Aorta (tissue), 5 donors: ENCODE measurements at regions not wholly inside any gene's neighbourhood (a gene's known extent, or its start where the extent isn't known, plus 50 kb on each side); places are given as distances from the start of the nearest gene placed in this dataset.

Experiments used
- ATAC-seq: fragments of 200-7000 bp; cut with Tn5 transposase; one replicate; pipeline ENCODE4 v1.9.1; 2022; ENCODE audit warnings: moderate library complexity; ENCODE audit not compliant: low FRiP score
- DNase-seq, 2 donors: peaks; one replicate each; pipeline ENCODE4 v3.0.0-alpha.2; 2020
- H3K27ac ChIP-seq, 2 donors: one replicate each; pipeline ENCODE4 v1.5.1; 2013; ENCODE audit warnings: low read length in 2 of 2, mild to moderate bottlenecking in 2 of 2, moderate library complexity in 2 of 2, control low read depth in 1 of 2, inconsistent platforms in 1 of 2, low read depth in 1 of 2
- H3K27me3 ChIP-seq, 2 donors: one replicate each; pipeline ENCODE4 v1.6.1; 2013; ENCODE audit warnings: control low read depth in 1 of 2, low read length in 1 of 2, mild to moderate bottlenecking in 1 of 2, moderate library complexity in 1 of 2; ENCODE audit not compliant: insufficient read depth in 2 of 2, control insufficient read depth in 1 of 2
- H3K36me3 ChIP-seq, 2 donors: one replicate each; pipeline ENCODE4 v1.6.1; 2013; ENCODE audit warnings: control low read depth in 1 of 2, low read length in 1 of 2, mild to moderate bottlenecking in 1 of 2; ENCODE audit not compliant: insufficient read depth in 2 of 2, control insufficient read depth in 1 of 2
- H3K4me1 ChIP-seq, 2 donors: one replicate each; pipeline ENCODE4 v1.6.1; 2013; ENCODE audit warnings: low read length in 2 of 2, control low read depth in 1 of 2, mild to moderate bottlenecking in 1 of 2, moderate library complexity in 1 of 2; ENCODE audit not compliant: insufficient read depth in 2 of 2, control insufficient read depth in 1 of 2
- H3K4me3 ChIP-seq, 2 donors: one replicate each; pipeline ENCODE4 v1.5.1; 2013; ENCODE audit warnings: low read length in 2 of 2, control low read depth in 1 of 2, mild to moderate bottlenecking in 1 of 2
- H3K9me3 ChIP-seq: one replicate; pipeline ENCODE4 v1.6.1; 2013; ENCODE audit warnings: mild to moderate bottlenecking, low read length; ENCODE audit not compliant: control insufficient read depth
- WGBS, 2 donors: extraction: QIAGEN DNeasy Blood & Tissue Kit; methylation state at CpG; one replicate each; pipeline ENCODE4 v1.1.7; 2013; 5-methylcytosine and 5-hydroxymethylcytosine counted together
- intact Hi-C, 2 donors: fragments of 100-400 bp; cut with DNase I; formaldehyde crosslinking; loops; one replicate each; pipeline versions ENCODE4 v1.14.2 to v1.15.0; 2022
- donor health status: healthy with polysubstance abuse.
- donor health status: Bipolar disorder and iron deficiency.
- donor health status: DM: no; HTN: no; CAD: no.
- donor health status: DM: no; HTN: no; CAD: no.
- donor health status: DM: yes; HTN: yes; CAD: no.

GRCh38 chr22:27259433-27259832, 542.1 kb downstream of the MN1 start:
- Histone ChIP-seq H3K27me3 (no peaks in the 10 kb centered on the region), H3K4me3 (no peak overlapping the region), H3K9me3 (peaks cover 4% of the 10 kb centered on the region), H3K4me1 (no peaks in the 10 kb centered on the region), H3K27ac (no peak overlapping the region), H3K36me3 (no peaks in the 10 kb centered on the region)
- ATAC-seq (no peak), DNase-seq (no peak)
- intact Hi-C loops = no loop called here
- 89 to 91% methylated on average over 8 of the region's 8 CpGs for WGBS, 2 donors

GRCh38 chr22:27260087-27260698, 541.4 kb downstream of the MN1 start:
- ATAC-seq (no peak), DNase-seq (no peak)
- no peak overlapping the region for H3K27ac ChIP-seq
- H3K27me3 ChIP-seq = no peaks in the 10 kb centered on the region
- no peaks in the 10 kb centered on the region for H3K36me3 ChIP-seq
- intact Hi-C loops = no loop called here
- no peak overlapping the region for H3K4me3 ChIP-seq
- H3K4me1 ChIP-seq = no peaks in the 10 kb centered on the region
- WGBS, 2 donors = 73 to 81% methylated on average over 6 of the region's 6 CpGs
- peaks cover 4% of the 10 kb centered on the region for H3K9me3 ChIP-seq

GRCh38 chr22:27262361-27262760, 539.2 kb downstream of the MN1 start:
- DNase-seq (no peak), ATAC-seq (no peak)
- Histone ChIP-seq H3K36me3 (no peaks in the 10 kb centered on the region), H3K4me1 (no peaks in the 10 kb centered on the region), H3K9me3 (no peaks in the 10 kb centered on the region), H3K4me3 (no peak overlapping the region), H3K27me3 (no peaks in the 10 kb centered on the region), H3K27ac (no peak overlapping the region)
- intact Hi-C loops = no loop called here
- 70 to 75% methylated on average over 10 of the region's 10 CpGs for WGBS, 2 donors

GRCh38 chr22:27264184-27264583, 537.4 kb downstream of the MN1 start:
- no peaks in the 10 kb centered on the region for H3K9me3 ChIP-seq
- H3K4me1 ChIP-seq = no peaks in the 10 kb centered on the region
- no peak for DNase-seq
- no peak overlapping the region for H3K4me3 ChIP-seq
- H3K36me3 ChIP-seq = no peaks in the 10 kb centered on the region
- no peak overlapping the region for H3K27ac ChIP-seq
- intact Hi-C loops = no loop called here
- no peak for ATAC-seq
- 81 to 85% methylated on average over 6 of the region's 6 CpGs for WGBS, 2 donors
- no peaks in the 10 kb centered on the region for H3K27me3 ChIP-seq

GRCh38 chr22:27267145-27267544, 534.4 kb downstream of the MN1 start:
- H3K27ac ChIP-seq = no peak overlapping the region
- no peaks in the 10 kb centered on the region for H3K9me3 ChIP-seq
- DNase-seq (no peak), ATAC-seq (no peak)
- 90 to 92% methylated on average over 7 of the region's 7 CpGs for WGBS, 2 donors
- intact Hi-C loops = no loop called here
- H3K36me3 ChIP-seq = no peaks in the 10 kb centered on the region
- H3K27me3 ChIP-seq = no peaks in the 10 kb centered on the region
- no peaks in the 10 kb centered on the region for H3K4me1 ChIP-seq
- no peak overlapping the region for H3K4me3 ChIP-seq

GRCh38 chr22:27269751-27270543, 531.6 kb downstream of the MN1 start:
- DNase-seq = no peak
- Histone ChIP-seq H3K27me3 (no peaks in the 10 kb centered on the region), H3K27ac (no peak overlapping the region), H3K36me3 (no peaks in the 10 kb centered on the region), H3K4me1 (no peaks in the 10 kb centered on the region), H3K4me3 (no peak overlapping the region), H3K9me3 (no peaks in the 10 kb centered on the region)
- intact Hi-C loops = no loop called here
- 79 to 85% methylated on average over 5 of the region's 5 CpGs for WGBS, 2 donors
- no peak for ATAC-seq

GRCh38 chr22:27270818-27271510, 530.6 kb downstream of the MN1 start:
- H3K4me1 ChIP-seq = no peaks in the 10 kb centered on the region
- H3K36me3 ChIP-seq = no peaks in the 10 kb centered on the region
- DNase-seq = no peak
- WGBS, 2 donors = 26 to 27% methylated on average over 18 of the region's 18 CpGs
- H3K27me3 ChIP-seq = no peaks in the 10 kb centered on the region
- no peak overlapping the region for H3K4me3 ChIP-seq
- intact Hi-C loops = no loop called here
- no peaks in the 10 kb centered on the region for H3K9me3 ChIP-seq
- no peak for ATAC-seq
- H3K27ac ChIP-seq = no peak overlapping the region

GRCh38 chr22:27273436-27273835, 528.1 kb downstream of the MN1 start:
- no peaks in the 10 kb centered on the region for H3K36me3 ChIP-seq
- H3K9me3 ChIP-seq = no peaks in the 10 kb centered on the region
- no peak for ATAC-seq
- no peaks in the 10 kb centered on the region for H3K4me1 ChIP-seq
- no peak overlapping the region for H3K27ac ChIP-seq
- H3K4me3 ChIP-seq = no peak overlapping the region
- DNase-seq = no peak
- 68 to 76% methylated on average over 8 of the region's 8 CpGs for WGBS, 2 donors
- no peaks in the 10 kb centered on the region for H3K27me3 ChIP-seq
- intact Hi-C loops = no loop called here

GRCh38 chr22:27273853-27274252, 527.7 kb downstream of the MN1 start:
- ATAC-seq (no peak), DNase-seq (no peak)
- Histone ChIP-seq H3K4me1 (no peaks in the 10 kb centered on the region), H3K27ac (no peak overlapping the region), H3K9me3 (no peaks in the 10 kb centered on the region), H3K4me3 (no peak overlapping the region), H3K27me3 (no peaks in the 10 kb centered on the region), H3K36me3 (no peaks in the 10 kb centered on the region)
- 86 to 87% methylated on average over 10 of the region's 10 CpGs for WGBS, 2 donors
- intact Hi-C loops = no loop called here
